Hematopoietic multipotent progenitor cell (in vitro differentiated cells): ENCODE measurements at regions not wholly inside any gene's neighbourhood (a gene's known extent, or its start where the extent isn't known, plus 50 kb on each side); places are given as distances from the start of the nearest gene placed in this dataset.
"Not testable (repeated sequence)": the region's sequence is repeated elsewhere in the genome, so short reads cannot be mapped to it uniquely, and the experiment has no call there.

Experiments
- DNase-seq, 3 donors: peaks; one replicate each; pipeline ENCODE4 v3.0.0-alpha.2; 2011 to 2015; ENCODE audit warnings: low read depth in 2 of 3, low spot score in 2 of 3

GRCh38 chr15:22238959-22239805, 158.9 kb downstream of the OR4M2 start:
- DNase-seq, result not testable (repeated sequence)

DNA sequence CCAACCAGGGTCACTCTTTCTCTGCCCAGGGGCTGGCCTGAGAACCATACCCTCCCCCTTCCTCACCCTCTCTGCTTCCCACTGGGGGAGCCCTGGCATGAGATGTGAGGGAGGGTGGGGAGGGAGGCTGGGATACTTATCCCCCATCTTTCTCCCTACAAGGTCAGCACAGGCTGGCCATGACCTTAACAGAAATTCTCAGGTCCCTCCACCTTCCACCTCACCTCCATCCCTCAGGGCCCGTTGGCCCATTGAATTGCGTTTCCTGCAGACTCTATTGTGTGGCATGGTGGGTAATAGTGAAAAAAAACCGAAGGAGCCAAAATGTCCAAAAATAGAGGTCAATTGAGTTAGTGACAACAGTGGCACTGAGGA, 159.5 kb downstream of the OR4M2 start:
- DNase-seq, result no peak

DNA sequence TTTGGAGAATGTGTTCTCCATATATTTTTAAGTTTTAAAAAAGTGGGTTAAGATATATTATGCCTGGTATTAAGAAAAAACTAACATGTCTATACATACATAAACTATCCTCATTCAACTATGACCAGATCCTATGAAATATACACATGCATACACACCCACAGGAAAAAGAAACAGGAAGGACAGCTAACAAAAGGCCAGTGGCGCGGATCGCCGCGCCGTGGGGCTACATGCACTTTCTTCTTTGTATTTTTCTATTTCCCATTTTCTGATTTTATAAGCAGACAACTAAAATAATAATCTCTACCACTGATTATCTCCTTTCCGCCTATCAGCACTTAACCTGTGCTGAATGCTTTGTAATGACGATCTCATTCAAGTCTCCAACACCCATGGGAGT, 160.1 kb downstream of the OR4M2 start:
- DNase-seq, result no peak

GRCh38 chr15:22240986-22241385, 160.7 kb downstream of the OR4M2 start:
- DNase-seq, result no peak

GRCh38 chr15:22241451-22241850, 161.1 kb downstream of the OR4M2 start:
- DNase-seq, result no peak

DNA sequence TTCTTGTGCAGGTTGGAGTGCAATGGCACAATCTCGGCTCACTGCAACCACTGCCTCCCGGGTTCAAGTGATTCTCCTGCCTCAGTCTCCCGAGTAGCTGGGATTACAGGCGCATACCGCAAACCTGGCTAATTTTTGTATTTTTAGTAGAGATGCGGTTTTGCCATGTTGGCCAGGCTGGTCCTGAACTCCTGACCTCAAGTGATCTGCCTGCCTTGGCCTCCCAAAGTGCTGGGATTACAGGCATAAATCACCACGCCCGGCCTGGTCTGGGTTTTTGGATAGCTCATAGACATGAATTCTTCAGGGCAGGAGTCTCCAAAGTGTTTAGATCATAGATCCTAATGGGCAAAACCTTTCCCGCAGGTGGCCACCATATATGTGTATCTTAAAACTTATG, 162.0 kb downstream of the OR4M2 start:
- not testable (repeated sequence) for DNase-seq

DNA sequence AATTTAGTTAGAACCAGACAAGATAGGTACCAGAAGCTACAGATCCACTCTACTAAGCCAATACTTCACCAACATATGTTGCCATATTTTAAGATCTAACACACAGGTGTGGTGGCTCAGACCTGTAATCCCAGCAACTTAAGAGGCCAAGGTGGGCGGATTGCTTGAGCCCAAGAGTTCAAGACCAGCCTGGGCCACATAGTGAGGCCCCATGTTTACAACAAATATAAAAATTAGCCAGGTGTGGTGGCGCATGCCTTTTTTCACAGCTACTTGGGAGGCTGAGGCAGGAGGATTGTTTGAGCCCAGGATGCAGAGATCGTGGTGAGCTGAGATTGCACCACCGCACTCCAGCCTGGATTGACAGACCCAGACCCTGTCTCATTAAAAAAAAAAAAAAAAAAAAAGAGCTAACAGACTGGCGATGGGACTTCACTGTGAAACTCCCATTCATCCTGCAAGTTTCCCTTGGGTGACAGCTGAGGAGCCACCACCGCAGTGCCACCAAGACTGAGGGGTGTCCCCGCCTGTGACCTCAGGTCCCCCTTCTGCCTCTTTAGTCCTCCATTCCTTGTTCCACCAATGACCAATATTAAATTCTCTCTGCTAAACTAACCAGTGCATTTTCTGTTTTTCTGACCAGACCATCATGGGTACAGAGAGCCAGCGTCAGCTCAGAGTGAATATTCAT, 163.3 kb downstream of the OR4M2 start:
- DNase-seq, result no peak

DNA sequence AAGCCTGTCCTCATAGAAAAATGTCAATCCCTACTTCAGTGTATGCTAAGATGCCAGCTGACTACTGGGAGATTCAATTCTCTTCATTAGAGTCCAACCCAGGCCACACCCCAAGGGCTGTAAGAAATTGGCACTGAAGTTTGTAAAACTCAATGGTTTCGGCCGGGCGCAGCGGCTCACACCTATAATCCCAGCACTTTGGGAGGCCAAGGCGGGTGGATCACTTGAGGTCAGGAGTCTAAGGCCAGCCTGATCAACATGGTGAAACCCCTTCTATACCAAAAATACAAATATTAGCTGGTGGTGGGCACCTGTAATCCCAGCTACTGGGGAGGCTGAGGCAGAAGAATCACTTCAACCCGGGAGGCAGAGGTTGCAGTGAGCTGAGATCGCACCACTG, 169.2 kb downstream of the OR4M2 start:
- not testable (repeated sequence) for DNase-seq

GRCh38 chr15:22250501-22251290, 170.4 kb downstream of the OR4M2 start:
- DNase-seq, result not testable (repeated sequence)

- DNase-seq, result no peak
Measured at GRCh38 chr15:22251422-22251821, 171.1 kb downstream of the OR4M2 start.

GRCh38 chr15:22252047-22252446, 171.7 kb downstream of the OR4M2 start:
- not testable (repeated sequence) for DNase-seq

DNA sequence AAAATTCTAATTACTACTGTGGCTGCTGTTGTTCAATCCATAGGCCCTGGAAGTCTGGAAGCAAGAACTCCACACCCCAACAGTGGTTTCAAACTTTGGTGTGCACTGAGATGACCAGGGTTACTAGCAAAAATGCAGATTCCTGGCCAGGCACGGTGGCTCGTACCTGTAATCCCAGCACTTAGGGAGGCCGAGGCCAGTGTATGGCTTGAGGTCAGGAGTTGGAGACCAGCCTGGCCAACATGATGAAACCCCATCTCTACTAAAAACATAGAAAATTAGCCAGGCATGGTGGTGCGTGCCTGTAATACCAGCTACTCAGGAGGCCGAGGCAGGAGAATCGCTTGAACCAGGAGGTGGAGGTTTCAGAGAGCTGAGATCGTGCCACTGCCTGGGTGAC, 172.2 kb downstream of the OR4M2 start:
- not testable (repeated sequence) for DNase-seq

GRCh38 chr15:22253002-22253675, 172.8 kb downstream of the OR4M2 start:
- DNase-seq, result not testable (repeated sequence)

- DNase-seq, result peak in 2 of 3 donors; percentile 40 to 41
Measured at GRCh38 chr15:22253676-22254408, 173.5 kb downstream of the OR4M2 start.

DNA sequence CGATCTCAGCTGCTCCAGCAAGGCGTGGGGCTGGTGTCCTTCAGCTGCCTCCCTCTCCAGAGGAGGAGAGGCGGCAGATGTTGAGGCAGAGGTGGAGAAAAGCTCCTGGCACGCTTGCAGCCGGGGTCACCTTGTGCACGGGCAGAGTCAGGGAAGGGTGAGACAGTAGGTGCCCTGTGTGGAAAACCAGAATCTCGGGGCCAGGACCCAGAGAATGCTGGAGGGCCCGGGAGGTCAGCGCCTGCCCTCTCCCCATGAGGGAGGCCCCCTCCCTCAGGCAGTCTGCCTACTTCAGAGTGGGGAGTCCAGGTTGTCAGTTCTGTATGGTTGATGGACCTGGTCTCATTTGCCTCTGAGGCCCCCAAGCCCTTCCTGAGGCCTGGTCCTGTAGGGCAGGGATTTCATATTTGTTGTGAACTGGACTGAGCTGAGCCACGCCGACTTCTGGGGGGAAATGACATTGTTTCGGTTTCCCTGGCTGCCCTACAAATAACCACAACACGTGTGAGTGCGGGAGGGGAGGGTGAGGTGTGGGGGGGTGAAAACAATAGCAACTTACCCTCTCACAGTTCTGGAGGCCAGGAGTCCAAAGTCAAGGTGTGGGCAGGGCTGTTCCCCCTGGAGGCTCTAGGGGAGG, 174.2 kb downstream of the OR4M2 start:
- DNase-seq, result peak in 2 of 3 donors; percentile 13 to 42

- not testable (repeated sequence) for DNase-seq
Measured at GRCh38 chr15:22255606-22256005, 175.3 kb downstream of the OR4M2 start.

- not testable (repeated sequence) for DNase-seq
Measured at GRCh38 chr15:22256389-22257046, 176.2 kb downstream of the OR4M2 start.

DNA sequence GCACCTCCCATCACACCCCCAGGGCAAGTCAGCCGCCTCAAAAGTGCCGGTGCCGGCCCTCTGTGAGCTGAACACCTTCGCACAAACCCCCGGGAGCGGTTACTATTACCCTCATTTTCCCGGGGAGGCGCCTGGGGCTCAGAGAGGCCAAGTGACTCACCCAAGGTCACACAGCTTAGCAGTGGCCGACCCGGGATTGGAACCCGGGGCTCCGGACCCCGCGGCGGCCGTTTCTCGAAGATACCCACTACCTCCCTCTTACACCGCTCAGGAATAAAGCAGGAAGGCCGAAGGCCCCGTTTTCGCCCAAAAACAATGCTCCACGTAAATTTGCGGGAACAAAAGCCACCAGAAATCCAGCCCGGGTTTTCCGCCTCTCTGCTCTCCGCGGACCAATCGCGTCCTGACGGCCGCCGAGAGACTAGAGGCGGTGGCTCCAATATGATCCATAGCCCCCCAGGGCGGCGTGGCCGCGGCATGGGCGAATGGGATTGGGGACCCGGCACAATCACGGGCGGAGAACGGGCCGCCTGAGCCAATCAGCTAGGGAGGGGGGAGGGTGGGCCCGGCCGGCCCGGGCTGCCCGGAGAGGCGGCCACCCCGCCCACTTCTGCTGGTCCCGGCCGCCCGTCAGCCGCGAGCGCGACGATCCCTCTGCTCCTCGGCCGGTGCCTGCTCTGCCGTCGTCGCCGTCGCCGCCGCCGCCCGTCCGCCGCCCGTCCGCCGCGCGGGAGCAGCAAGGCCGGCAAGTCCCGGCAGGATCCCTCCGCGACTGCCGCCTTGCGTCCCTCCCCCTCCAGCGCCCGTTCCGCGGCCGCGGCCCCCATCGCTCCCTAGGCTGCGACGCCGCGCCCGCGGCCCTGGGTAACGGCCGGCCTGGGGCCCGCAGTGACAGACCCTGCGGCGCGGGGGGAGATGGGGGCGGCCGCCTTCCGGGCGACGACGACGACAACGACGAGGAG, 177.0 kb downstream of the OR4M2 start:
- DNase-seq, result no peak
